Esophagus muscularis mucosa (tissue), 3 donors: ENCODE measurements at regions not wholly inside any gene's neighbourhood (a gene's known extent, or its start where the extent isn't known, plus 50 kb on each side); places are given as distances from the start of the nearest gene placed in this dataset.

Experiments
- CTCF ChIP-seq, 3 experiments: fragments of 200-600 bp in 2 of 3; fragments of 450-650 bp in 1 of 3; sonication (generic) in 2 of 3; IDR thresholded peaks; one replicate each; pipeline ENCODE4 v1.5.1; 2017 to 2019; ENCODE audit warnings: antibody characterized with exemption in 3 of 3, mild to moderate bottlenecking in 2 of 3, moderate library complexity in 1 of 3
- POLR2A ChIP-seq: fragments of 450-650 bp; IDR thresholded peaks from one replicate; pipeline ENCODE4 v1.6.1; 2017; ENCODE audit warnings: antibody characterized with exemption, moderate library complexity, mild to moderate bottlenecking, low read depth

DNA sequence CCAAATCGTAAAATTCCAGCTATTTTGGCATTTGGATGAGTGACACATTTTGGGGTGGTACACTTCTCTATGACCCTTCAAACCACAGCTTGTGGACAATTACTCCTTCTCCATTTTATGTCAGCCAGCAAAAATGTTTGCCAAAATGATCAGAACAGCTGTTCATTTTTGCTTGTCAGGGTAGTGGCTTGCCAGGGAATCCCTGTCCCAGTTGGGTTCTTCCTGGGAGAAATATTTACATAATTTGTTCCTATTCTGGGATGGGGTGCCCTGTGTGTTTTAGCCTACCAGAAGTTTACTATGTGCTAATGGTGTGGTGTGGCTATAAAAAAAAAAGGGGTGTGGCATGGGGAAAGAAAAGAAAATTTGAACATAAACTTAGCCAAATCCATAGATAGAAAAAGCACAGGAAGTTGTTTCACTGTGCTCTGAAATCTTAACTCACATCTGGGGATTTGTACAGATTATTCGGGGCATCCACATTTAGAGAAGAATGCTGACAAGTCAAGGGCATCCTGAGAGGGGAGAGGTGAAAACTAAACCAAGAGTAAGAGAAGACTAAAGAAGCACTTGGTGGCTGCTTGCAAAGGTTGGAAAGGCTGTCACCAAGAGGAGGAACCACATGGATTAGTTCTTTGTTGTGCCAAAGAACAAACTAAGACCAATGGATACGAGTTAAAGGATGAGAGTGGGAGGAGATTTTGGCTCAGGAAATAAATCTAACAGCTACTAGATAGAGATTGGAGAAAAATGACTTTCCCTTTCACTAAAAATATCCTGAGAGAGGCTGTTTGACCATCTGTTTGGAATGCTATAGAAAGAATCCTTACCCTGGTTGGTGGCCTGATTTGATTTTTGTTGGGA, 55.2 kb upstream of the RBM24 start:
- TF ChIP-seq POLR2A (no peak), CTCF (IDR thresholded peaks at IDR 0.05) (no peak)
